ENCODE measurements at regions not wholly inside any gene's neighbourhood (a gene's known extent, or its start where the extent isn't known, plus 50 kb on each side); places are given as distances from the start of the nearest gene placed in this dataset.
"Not testable (repeated sequence)": the region's sequence is repeated elsewhere in the genome, so short reads cannot be mapped to it uniquely, and the experiment has no call there.

- DNase-seq (ENCODE audit: extremely low read depth, low read depth, low spot score): no peak
Observed at GRCh38 chr7:79786187-79786586, 332.7 kb upstream of the MAGI2 start.

GRCh38 chr7:79785556-79785955, 332.1 kb upstream of the MAGI2 start:
- DNase-seq (ENCODE audit: extremely low read depth, low read depth, low spot score): no peak

- DNase-seq (ENCODE audit: extremely low read depth, low read depth, low spot score): no peak
Observed at GRCh38 chr7:79782906-79783305, 329.4 kb upstream of the MAGI2 start.

GRCh38 chr7:79782256-79782655, 328.8 kb upstream of the MAGI2 start:
- no peak for DNase-seq (ENCODE audit: extremely low read depth, low read depth, low spot score)

GRCh38 chr7:79781716-79782115, 328.2 kb upstream of the MAGI2 start:
- no peak for DNase-seq (ENCODE audit: extremely low read depth, low read depth, low spot score)

- DNase-seq (ENCODE audit: extremely low read depth, low read depth, low spot score): no peak
Observed at GRCh38 chr7:79778786-79779770, 325.6 kb upstream of the MAGI2 start.

- DNase-seq (ENCODE audit: extremely low read depth, low read depth, low spot score): no peak
Observed at GRCh38 chr7:79775911-79776310, 322.4 kb upstream of the MAGI2 start.

- no peak for DNase-seq (ENCODE audit: extremely low read depth, low read depth, low spot score)
Observed at GRCh38 chr7:79774150-79774549, 320.7 kb upstream of the MAGI2 start.

- DNase-seq (ENCODE audit: extremely low read depth, low read depth, low spot score): no peak
Observed at GRCh38 chr7:79770970-79771369, 317.5 kb upstream of the MAGI2 start.

- no peak for DNase-seq (ENCODE audit: extremely low read depth, low read depth, low spot score)
Observed at GRCh38 chr7:79770063-79770462, 316.6 kb upstream of the MAGI2 start.

- DNase-seq (ENCODE audit: extremely low read depth, low read depth, low spot score): not testable (repeated sequence)
Observed at GRCh38 chr7:79767876-79768560, 314.6 kb upstream of the MAGI2 start.

- DNase-seq (ENCODE audit: extremely low read depth, low read depth, low spot score): not testable (repeated sequence)
Observed at GRCh38 chr7:79767192-79767591, 313.7 kb upstream of the MAGI2 start.

GRCh38 chr7:79761876-79762429, 308.5 kb upstream of the MAGI2 start:
- DNase-seq (ENCODE audit: extremely low read depth, low read depth, low spot score): no peak

- not testable (repeated sequence) for DNase-seq (ENCODE audit: extremely low read depth, low read depth, low spot score)
Observed at GRCh38 chr7:79750941-79751340, 297.5 kb upstream of the MAGI2 start.

- DNase-seq (ENCODE audit: extremely low read depth, low read depth, low spot score): no peak
Observed at GRCh38 chr7:79749856-79750255, 296.4 kb upstream of the MAGI2 start.

GRCh38 chr7:79741684-79742083, 288.2 kb upstream of the MAGI2 start:
- DNase-seq (ENCODE audit: extremely low read depth, low read depth, low spot score): no peak

GRCh38 chr7:79740076-79740475, 286.6 kb upstream of the MAGI2 start:
- no peak for DNase-seq (ENCODE audit: extremely low read depth, low read depth, low spot score)

GRCh38 chr7:79739036-79739709, 285.7 kb upstream of the MAGI2 start:
- DNase-seq (ENCODE audit: extremely low read depth, low read depth, low spot score): not testable (repeated sequence)

GRCh38 chr7:79736418-79736817, 283.0 kb upstream of the MAGI2 start:
- DNase-seq (ENCODE audit: extremely low read depth, low read depth, low spot score): no peak

GRCh38 chr7:79735012-79735411, 281.5 kb upstream of the MAGI2 start:
- DNase-seq (ENCODE audit: extremely low read depth, low read depth, low spot score): no peak

- no peak for DNase-seq (ENCODE audit: extremely low read depth, low read depth, low spot score)
Observed at GRCh38 chr7:79734181-79734580, 280.7 kb upstream of the MAGI2 start.

Data from glomerular endothelial cell (primary cell).